Frontal cortex (tissue), 3 donors: ENCODE measurements at regions not wholly inside any gene's neighbourhood (a gene's known extent, or its start where the extent isn't known, plus 50 kb on each side); places are given as distances from the start of the nearest gene placed in this dataset.
A peak's percentile ranks its signal among the peaks of the same experiment; 100 is the strongest.
"Not testable (repeated sequence)": the region's sequence is repeated elsewhere in the genome, so short reads cannot be mapped to it uniquely, and the experiment has no call there.

ENCODE experiments used
- DNase-seq, 2 donors: peaks; one replicate each; pipeline ENCODE4 v3.0.0; 2012; ENCODE audit warnings: low spot score in 2 of 2
- FAIRE-seq: peaks from 2 replicates; lab custom pipeline; 2012; peaks lifted over from hg19 to GRCh38; lab: Jason Lieb, UNC
- donor health status: control.
- donor health status: control.
- donor health status: control.

DNA sequence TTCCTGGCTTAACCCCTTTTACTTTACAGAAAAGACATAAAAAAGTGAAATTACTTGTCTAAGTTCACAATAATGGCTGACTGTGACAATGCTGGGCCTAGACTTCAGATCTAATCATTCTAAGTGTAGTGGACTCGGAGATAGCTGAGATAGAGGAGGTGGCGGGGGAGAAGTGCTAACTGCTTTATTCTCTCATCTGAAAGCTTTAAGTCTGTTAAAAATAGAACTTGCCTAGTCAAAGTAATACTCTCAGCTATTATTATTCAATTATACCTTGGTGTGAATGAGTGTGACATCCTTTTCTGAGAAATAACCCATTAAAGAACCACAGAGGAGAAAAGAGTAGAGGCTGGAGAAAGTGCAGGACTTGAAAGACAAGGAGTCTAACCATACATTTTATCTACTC lies 96.1 kb upstream of the OLIG2 start:
- FAIRE-seq (no peak), DNase-seq (no peak)

DNA sequence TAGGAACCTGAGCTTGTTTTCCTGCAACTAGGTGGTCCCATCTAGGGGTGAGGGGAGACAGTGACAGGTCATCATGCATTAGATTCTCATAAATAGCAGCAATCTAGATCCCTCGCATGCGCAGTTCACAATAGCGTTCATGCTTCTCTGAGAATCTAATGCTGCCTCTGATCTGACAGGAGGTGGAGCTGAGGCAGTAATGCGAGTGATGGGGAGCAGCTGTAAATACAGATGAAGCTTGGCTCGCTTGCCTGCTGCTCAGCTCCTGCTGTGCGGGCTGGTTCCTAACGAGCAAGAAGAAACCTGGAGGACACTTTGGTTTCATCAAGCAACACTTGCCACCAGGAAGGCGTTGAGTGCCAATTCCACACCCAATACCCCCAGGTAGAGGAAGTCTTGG lies 95.1 kb upstream of the OLIG2 start:
- FAIRE-seq (no peak), DNase-seq (no peak)

DNA sequence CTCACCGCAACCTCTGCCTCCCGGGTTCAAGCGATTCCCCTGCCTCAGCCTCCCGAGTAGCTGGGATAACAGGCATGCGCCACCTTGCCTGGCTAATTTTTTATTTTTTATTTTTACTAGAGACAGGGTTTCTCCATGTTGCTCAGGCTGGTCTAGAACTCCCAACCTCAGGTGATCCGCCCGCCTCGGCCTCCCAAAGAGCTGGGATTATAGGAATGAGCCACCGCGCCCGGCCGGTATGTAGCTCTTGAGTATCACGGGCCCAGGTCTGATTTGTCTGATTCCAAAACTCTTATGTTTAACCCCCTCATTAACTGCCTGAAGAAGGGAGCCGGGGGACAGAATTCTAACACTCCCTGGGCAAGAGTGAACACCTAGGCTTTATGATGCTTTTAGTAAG lies 91.7 kb upstream of the OLIG2 start:
- not testable (repeated sequence) for DNase-seq, FAIRE-seq

DNA sequence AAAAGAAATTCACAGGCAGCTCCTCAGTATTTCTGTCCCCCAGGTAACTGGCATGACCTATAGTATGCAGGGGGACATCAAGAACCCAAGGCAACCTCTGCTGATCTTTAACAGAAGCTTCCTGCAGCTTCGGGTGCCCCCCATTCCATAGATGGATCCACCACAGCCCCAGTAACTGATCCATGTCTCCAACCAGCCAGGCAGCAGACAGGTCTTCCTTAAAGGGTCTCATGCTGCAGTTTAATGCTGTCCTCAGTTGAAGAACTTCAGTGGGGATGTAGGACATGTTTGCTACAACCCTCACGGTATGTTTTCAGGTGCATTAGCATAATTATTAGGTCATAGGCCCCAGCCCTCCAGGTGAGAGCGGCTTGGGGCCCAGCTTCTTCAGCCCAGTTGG lies 90.9 kb upstream of the OLIG2 start:
- no peak for DNase-seq
- no peak for FAIRE-seq

DNA sequence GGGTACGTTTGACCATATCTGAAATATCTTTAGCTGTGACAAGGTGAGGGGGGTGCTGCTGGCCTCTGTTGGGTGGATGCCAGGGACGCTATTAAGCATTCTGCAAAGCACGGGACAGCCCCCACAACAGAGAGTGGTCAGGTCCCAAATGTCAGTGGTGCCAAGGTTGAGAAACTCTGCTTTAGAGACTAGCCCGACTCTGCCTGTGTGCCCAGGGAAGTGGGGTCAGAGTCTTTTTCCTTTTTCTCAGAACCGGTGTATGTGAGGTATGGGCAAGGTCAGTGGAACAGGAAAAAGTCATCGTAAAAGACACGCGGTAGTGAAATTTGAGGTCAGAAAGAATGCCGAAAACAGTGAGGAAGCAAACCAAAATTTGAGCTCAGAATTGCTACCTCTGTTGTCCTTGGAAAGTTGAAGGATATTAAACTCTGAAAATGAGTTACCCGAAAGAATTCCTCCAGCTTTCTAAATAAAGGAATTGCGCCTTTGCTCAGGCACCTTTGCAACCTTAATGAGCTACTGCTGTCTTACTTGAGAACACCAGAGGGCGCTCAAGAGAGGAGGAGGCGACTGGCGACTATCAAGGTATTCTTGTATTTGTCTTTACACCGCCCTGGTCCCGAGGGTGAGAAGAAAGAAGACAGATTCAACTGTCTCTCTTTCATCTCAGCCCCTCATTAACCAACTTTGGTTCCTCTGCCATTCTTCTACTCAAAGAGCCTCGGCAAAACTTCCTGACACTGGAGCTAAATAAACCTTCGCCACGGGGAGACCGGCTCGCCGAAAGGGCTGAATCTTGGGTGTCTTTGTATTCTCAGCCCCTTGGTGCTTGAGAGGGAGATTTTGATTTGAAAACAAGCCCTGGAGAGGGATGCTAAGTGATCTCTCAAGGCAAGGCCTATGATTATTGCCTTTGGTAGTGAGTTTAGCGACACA lies 85.4 kb upstream of the OLIG2 start:
- FAIRE-seq (no peak), DNase-seq (no peak)

DNA sequence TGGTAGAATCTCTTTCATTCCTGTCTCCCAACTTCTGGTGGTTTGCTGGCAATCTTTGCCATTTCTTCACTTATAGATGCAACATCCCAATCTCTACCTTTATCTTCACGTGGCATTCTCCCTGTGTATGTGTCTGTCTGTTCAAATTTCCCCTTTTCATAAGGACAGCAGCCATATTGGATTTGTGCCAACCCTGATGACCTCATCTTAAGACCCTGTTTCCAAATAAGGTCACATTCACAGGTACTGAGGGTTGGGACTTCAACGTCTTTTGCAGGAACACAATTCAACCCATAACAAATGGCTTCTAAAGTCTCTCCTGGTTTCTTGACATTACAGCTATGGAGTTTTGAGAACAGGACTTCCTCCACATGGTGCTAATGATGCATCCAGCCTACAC lies 84.5 kb upstream of the OLIG2 start:
- FAIRE-seq (no peak), DNase-seq (no peak)

DNA sequence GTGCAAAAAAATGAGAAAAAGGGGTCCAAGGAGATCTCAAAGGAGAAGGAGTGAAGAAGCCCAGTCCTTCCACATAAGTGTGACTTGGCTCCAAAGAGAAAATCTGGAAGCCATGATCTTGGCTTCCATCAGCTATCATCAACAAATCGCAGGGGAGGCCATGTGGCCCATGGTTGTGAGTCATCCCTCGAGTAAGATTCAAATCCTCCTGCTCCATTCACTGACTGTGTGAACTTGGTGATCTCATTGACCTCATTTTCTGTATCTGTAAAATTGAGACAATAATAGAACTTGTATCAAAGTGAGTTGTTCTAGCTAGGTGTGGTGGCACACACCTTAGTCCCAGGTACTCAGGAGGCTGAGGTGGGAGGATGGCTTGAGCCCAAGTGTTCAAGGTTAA lies 79.1 kb upstream of the OLIG2 start:
- FAIRE-seq (no peak), DNase-seq (no peak)

DNA sequence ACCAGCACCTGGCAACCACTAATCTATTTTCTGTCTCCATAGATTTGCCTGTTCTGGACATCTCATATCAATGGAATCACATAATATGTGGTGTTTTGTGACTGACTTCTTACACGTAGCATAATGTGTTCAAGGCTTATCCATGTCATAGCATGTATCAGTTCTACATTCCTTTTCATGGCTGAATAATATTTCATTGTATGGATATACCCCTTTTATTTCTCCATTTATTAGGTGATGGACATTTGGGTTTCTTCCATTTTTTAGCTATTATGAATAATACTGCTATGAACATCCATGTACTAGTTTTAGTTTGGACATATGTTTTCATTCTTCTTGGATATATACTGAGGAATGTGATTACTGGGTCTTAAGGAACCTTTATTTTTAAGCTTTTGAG lies 78.0 kb upstream of the OLIG2 start:
- FAIRE-seq (no peak), DNase-seq (no peak)

DNA sequence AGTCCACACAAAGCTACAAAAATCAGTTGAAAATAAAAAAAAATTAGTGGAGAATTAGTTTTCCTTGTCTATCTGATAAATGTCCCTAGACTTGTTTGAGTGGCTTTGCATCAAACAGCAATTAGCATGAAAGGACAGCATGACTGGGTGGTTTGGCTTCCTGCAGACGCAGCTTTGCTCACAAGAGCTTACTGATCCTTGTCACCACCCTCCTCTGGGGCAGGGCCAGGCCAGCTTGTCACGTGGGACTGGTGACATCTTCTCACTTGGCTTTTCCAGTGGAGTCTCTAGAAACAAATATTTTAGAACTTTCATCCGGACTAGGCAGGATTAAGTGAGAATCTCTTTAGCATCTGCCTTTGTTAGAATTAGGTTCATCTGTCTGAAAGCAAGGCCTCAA lies 76.0 kb upstream of the OLIG2 start:
- DNase-seq (peak in 1 of 2 donors; percentile 25), FAIRE-seq (no peak)

DNA sequence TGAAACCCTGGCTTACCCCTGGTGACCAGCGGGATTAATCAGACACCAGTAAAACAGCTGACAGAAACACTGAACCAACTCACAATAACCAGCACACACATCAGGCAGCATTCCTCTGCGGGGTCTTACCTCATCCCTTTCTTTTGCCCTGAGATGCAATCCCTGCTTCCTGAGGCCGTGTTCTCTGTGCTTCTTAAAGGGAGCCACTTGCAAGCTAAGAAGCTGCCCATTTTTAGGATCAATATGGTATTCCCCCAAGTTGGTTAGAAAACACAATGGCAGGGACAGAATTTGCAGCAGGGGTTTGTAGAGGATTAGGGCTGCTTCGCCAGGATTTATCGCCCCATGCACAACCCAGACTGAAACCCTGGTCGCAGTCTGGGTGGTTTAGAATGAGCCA lies 74.7 kb upstream of the OLIG2 start:
- FAIRE-seq (no peak), DNase-seq (no peak)

DNA sequence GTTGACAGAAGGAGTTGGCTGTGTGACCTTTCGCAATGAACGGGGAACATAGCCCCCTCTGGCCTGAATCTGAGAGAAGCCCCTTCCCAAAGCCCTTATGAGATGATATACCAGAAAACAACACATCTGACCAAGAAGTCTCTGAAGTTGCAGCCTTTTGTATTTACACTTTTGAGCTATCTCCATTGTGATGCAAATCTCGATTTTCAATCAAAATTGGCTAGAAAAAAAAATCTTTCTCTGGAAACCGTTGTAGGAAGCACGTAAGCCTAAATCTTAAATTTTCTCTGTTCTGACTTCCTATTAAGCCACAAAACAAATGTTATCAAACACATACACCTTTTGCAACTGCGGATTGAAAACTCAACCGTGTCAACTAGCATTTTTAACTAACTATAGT lies 71.4 kb upstream of the OLIG2 start:
- no peak for DNase-seq
- FAIRE-seq, result no peak

DNA sequence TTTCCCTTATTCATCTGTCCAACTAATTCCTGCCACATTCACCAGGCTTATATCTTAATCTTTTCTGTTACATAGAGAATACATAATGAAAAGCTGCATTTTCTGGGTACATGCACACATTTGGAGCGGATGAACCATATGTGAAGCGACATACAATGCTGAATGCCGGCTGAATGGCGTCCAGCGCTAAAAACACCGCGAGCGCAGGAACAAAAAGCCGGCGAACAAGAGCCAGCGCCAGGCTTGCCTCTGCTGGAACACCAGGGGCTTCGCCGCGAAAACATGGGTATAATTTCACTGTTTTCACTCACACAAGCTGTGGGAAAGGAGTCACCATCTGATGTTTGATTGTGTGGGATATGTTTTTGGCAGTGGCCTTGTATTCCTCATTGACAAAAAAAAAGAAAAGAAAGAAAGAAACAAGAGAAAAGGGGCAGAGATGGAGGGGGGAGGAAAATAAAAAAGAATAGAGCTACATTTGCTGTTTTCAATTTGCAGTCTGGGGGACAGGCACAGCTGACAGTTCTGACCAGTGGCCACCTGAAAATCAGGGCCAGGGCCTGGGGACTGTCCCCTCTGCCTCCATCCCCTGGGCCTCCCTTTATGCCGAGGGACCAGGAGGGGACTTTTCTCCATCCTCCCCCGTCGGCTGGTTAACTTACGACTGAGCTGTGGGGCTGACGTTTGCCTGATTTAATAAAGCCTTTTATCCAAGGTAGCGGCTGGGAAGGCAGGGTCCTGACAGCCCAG lies 70.2 kb upstream of the OLIG2 start:
- FAIRE-seq, result no peak
- no peak for DNase-seq

DNA sequence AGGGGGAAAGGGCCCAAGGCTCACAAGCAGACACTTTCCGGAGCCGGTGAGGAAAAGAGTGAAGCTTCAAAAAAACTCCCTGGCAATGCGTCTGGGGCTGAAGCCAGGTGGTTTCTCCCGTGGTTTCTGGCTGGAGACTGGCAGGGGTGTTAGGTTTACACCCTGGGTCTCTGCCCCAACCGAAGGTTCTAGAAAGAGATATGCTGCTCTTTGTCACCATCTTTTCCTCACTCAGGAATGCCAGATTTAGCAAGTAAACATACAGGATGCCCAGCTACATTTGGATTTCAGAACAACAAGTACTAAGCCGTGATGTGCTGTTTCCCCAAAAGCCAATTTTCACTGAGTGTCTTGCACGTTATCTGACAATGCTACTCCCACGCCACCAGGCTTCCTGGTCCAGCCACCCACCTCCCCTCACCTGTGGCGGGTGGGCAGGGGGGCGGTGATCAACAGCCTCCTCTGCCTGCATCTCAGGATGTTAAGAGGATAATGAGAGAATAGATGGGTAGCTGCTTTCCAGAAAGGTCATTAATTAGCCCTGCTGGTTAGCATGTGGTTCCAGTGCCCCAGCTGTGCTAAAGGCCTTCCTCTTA lies 69.6 kb upstream of the OLIG2 start:
- DNase-seq (no peak), FAIRE-seq (no peak)

DNA sequence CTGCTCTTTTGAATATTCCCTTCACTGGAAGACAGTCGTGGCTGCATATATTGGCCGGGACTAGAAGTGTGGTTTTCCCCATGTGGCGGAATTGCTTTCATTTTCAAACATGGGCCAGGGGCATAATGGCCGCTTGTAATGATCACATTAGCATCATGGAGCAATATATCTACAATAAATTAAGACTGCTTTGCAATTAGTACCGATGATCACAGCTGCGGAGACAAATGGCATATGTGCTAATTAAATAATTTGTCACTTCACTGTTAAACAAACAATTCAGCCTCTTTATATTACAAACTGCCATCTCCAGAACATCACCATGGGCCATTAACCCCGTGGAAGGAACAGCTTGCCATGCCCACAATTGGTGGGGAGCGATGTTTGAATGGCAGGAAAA lies 68.2 kb upstream of the OLIG2 start:
- DNase-seq (no peak), FAIRE-seq (no peak)

DNA sequence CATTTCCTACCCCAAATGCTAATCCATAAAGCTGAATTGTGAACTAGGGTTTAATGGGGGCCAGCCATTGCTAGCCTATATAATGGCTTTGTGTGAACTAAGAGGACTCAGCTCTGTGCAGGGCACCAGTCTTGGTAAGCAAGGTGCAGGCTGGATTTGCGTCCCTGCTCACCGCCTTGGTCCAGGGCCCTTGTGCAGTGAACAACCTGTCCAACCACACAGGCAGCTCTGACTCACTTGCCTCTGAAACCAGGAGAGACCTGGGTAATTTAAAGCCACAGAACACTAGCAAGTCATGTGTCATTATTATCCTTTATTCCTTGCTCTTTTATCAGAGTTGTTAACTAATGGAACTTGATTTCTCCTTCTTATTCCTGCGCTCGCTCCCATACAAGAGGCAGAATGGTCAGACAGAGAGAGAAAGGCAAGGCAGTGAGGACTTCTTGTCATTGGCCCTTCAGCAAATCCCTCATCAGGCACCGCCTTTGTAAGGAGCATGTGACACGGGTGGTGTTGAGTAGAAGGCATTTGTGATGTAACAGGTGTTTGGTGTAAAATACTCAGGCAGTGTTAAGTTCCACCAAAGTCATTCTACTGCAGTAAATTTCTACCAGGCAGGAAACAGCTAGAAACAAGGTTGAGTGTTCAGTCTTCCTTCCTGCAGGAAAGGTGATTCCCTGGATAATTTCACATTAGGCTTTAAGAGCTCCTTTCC lies 67.3 kb upstream of the OLIG2 start:
- FAIRE-seq, result no peak
- no peak for DNase-seq

DNA sequence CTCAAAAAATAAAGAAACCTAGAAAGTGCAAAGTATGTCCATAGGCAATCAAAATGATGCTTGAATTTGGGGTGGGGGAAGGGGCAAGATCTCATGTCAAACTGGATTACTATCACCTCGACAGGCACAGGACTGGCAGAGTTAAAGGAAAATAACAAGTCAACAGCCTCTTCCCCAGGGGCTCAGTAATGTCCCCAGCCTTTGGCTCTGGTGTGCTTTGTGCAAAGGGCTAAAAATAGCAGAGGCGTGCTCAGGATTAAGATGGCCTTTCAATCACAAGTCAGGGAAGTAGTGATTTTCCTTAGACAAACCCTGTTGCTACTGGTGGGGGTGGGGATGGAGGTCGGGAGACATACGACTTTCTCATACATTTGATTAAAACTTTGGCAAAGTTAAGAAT lies 63.5 kb upstream of the OLIG2 start:
- no peak for FAIRE-seq
- no peak for DNase-seq

DNA sequence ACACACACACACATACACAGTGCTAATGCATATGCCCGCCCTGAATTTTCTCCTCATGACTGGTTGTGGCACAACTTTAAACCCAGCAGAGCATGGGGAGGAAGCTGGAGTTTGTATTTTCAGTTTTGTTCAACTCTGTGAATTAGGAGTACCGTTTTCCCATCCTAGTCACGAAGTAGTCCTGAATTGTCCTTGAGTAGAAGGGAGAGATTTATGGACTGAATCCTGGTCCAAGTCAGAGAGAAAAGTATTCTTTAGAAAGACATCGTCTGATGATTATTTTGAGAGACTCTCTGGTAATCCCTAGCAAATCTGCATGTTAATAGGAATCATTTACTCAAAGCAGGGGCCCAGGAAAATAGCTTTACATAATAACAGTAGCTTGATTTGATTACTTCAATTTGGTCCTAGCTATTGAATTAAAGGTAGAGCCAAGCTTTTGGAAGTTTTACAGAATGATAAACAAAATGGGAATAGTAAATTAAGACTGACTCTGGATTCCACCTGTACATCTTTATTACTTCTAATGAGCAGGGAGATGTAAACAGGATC lies 60.5 kb upstream of the OLIG2 start:
- no peak for FAIRE-seq

DNA sequence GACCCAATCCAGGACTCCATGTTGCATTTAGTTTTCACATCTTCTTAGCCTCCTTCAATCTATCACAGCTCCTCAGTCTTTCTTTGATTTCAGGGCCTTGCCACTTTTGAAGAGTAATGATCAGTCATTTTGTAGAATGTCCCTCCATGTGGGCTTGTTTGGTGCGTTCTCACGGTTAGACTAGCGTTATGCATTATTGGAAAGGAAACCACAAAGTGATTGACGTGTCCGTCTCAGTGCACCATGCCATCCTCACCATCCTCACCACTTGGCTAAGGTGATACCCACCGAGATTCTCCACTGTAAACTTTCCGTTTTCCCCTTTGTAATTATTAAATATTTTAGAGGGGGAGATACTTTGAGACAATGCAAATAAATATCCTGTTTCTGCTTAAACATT lies 59.6 kb upstream of the OLIG2 start:
- FAIRE-seq (no peak), DNase-seq (no peak)

More for the DNA sequence above, 60.5 kb upstream of the OLIG2 start:
- no peak for DNase-seq

DNA sequence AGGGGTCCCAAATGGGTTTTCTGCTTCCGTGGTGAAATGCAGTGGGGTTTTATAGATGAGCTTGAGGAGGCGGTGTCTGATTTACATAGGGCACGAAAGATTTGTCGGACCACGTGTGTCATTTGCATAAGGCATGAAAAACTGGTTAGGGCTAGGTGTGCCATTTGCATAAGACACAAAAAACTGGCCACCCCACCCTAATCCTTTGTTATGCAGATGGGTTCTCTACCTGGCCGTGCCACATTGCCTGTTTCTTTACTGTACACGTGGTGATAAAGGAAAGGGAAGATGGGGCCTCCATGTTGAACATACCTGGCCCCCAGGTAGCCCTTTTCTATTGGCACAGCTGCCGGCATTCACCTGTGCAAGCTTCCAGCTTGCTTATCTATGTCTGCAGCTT lies 57.6 kb upstream of the OLIG2 start:
- not testable (repeated sequence) for FAIRE-seq, DNase-seq

DNA sequence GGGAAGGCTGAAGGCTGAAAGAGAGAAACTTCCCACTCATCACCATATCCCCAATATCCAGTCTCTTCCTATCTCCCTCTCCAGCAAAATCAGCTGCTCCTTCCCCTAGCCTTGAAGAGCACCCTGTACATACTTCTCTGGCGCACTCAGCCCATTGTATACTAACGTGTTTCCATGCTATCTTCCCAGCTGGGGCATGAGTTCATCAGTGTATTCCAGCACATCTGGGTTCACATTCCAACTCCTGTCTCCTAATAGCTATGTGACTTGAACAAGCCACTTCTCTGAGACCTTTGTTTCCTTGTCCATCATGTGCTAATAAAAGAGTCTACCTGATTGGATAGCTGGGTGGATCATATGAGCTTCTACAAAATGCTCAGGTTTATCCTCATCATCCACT lies 51.1 kb upstream of the OLIG2 start:
- no peak for DNase-seq
- FAIRE-seq, result no peak
